Natural killer cell treated with Interleukin-12 subunit alpha and Interleukin-12 subunit beta and Interleukin-15 and Interleukin-18, amount 100 ng/mL, for 72 hours (primary cell): ENCODE measurements at regions not wholly inside any gene's neighbourhood (a gene's known extent, or its start where the extent isn't known, plus 50 kb on each side); places are given as distances from the start of the nearest gene placed in this dataset.

ENCODE experiments used
- ATAC-seq, 2 donors: fragments of 150-1000 bp; cut with Tn5 transposase in 1 of 2; sonication (Bioruptor Pico), chemical (Tn5 transposase) in 1 of 2; 2 replicates each; pipeline ENCODE4 v1.10.0; 2021
- DNase-seq: peaks from one replicate; pipeline ENCODE4 v3.0.0; 2022; ENCODE audit warnings: low spot score
- H3K27ac Mint-ChIP-seq, 2 donors: 1 replicate in 1 of 2; 2 replicates in 1 of 2; pipeline ENCODE4 v1.8.0; 2022; ENCODE audit warnings: mixed read lengths in 2 of 2, mild to moderate bottlenecking in 1 of 2, moderate library complexity in 1 of 2
- H3K27me3 Mint-ChIP-seq, 2 donors: 1 replicate in 1 of 2; 2 replicates in 1 of 2; pipeline ENCODE4 v1.8.0; 2022; ENCODE audit warnings: mixed read lengths in 2 of 2
- H3K36me3 Mint-ChIP-seq: one replicate; pipeline ENCODE4 v1.8.0; 2022; ENCODE audit warnings: mixed read lengths
- H3K4me1 Mint-ChIP-seq, 2 donors: 1 replicate in 1 of 2; 2 replicates in 1 of 2; pipeline ENCODE4 v1.8.0; 2022; ENCODE audit warnings: low read depth in 2 of 2, mixed read lengths in 2 of 2, mild to moderate bottlenecking in 1 of 2
- H3K4me3 Mint-ChIP-seq: one replicate; pipeline ENCODE4 v1.8.0; 2022; ENCODE audit warnings: mixed read lengths
- H3K9me3 Mint-ChIP-seq: 2 replicates; pipeline ENCODE4 v1.8.0; 2022; ENCODE audit warnings: mixed read lengths

DNA sequence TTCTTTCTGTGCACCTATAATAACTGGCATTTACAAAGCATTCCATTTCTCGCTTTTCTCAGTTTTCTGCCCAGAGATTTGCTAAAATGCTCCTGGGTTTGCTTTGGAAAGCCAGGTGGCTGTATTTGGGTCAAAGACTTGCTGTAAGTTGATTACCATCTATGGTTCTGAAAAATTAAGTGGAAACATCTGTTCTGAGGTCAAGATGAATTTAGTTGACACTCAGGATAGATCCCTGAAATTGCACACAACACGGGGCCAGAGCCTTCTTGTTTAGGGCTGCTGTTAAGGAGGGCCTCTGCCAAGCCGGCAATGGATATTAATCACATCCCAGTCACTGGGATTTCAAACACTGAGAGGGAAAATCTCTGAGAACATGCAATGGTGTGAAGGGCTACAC, 111.6 kb upstream of the GLI3 start:
- H3K36me3 Mint-ChIP-seq, result no peaks in the 10 kb centered on the region
- DNase-seq (no peak), ATAC-seq (no peak)
- H3K4me1 Mint-ChIP-seq, result no peaks in the 10 kb centered on the region
- H3K9me3 Mint-ChIP-seq, result no peaks in the 10 kb centered on the region
- H3K4me3 Mint-ChIP-seq, result no peak overlapping the region
- H3K27ac Mint-ChIP-seq, result no peak overlapping the region
- H3K27me3 Mint-ChIP-seq, result peaks cover 0 to 10% of the 10 kb centered on the region in 2 donors

GRCh38 chr7:42348071-42348470, 111.1 kb upstream of the GLI3 start:
- Mint-ChIP-seq H3K36me3 (no peaks in the 10 kb centered on the region), H3K27me3 (peaks cover 0 to 10% of the 10 kb centered on the region in 2 donors), H3K4me3 (no peak overlapping the region), H3K9me3 (no peaks in the 10 kb centered on the region), H3K27ac (no peak overlapping the region), H3K4me1 (no peaks in the 10 kb centered on the region)
- ATAC-seq, result no peak
- no peak for DNase-seq

GRCh38 chr7:42347616-42348015, 110.6 kb upstream of the GLI3 start:
- DNase-seq, result no peak
- H3K4me3 Mint-ChIP-seq, result no peak overlapping the region
- H3K27me3 Mint-ChIP-seq, result peaks cover 0 to 8% of the 10 kb centered on the region in 2 donors
- no peaks in the 10 kb centered on the region for H3K4me1 Mint-ChIP-seq
- ATAC-seq, result no peak
- no peaks in the 10 kb centered on the region for H3K36me3 Mint-ChIP-seq
- no peaks in the 10 kb centered on the region for H3K9me3 Mint-ChIP-seq
- H3K27ac Mint-ChIP-seq, result no peak overlapping the region

DNA sequence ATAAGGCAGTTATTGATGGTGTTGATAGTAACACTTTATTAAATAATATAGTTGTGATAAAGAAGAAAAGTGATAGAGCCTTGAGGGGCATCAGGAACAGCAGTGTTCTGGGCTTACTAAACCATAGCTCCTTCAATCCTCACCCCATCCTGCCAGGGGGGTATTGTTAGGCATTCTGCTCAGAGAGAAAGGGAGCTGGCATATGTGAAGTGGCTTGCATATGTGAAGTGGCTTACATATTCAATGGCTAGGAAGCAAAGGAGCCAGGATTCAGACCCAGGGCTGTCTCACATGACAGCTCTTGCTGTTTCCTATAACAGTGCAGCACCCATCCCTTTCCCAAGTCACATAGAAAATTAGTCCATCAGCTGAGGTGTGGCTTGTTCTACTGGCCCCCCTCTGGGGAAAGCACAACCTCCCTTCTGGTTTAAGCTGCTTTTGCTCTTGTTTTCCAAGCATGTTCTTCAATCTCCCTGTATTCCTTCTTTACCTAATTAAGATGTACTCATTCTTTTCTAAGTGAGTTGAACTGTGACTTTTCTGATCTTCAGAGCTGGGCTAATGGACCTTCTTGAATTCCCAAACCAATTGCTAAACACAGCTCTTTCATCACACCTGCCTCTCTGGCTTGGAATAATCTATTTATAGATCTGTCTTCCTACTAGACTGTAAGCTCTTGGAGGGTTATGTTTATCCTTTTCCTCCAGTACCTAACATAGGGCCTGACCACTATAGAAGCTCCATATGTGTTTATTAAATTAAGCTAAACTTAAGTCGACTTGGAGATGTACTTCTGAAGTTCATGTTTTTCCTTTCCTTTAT, 108.7 kb upstream of the GLI3 start:
- H3K36me3 Mint-ChIP-seq, result no peaks in the 10 kb centered on the region
- H3K4me3 Mint-ChIP-seq, result no peak overlapping the region
- no peak for DNase-seq
- no peaks in the 10 kb centered on the region for H3K9me3 Mint-ChIP-seq
- no peak overlapping the region for H3K27ac Mint-ChIP-seq
- H3K27me3 Mint-ChIP-seq, result peaks cover 0 to 7% of the 10 kb centered on the region in 2 donors
- H3K4me1 Mint-ChIP-seq, result no peaks in the 10 kb centered on the region
- no peak for ATAC-seq

- no peaks in the 10 kb centered on the region for H3K4me1 Mint-ChIP-seq
Measured at GRCh38 chr7:42344198-42344755, 107.3 kb upstream of the GLI3 start.

GRCh38 chr7:42342381-42342780, 105.4 kb upstream of the GLI3 start:
- Mint-ChIP-seq H3K27me3 (peaks cover 0 to 7% of the 10 kb centered on the region in 2 donors), H3K4me1 (no peaks in the 10 kb centered on the region), H3K4me3 (no peak overlapping the region), H3K36me3 (no peaks in the 10 kb centered on the region), H3K9me3 (no peaks in the 10 kb centered on the region), H3K27ac (no peak overlapping the region)
- ATAC-seq, result no peak
- no peak for DNase-seq

More at GRCh38 chr7:42344198-42344755, 107.3 kb upstream of the GLI3 start:
- ATAC-seq (no peak), DNase-seq (no peak)
- no peak overlapping the region for H3K27ac Mint-ChIP-seq
- peaks cover 0 to 7% of the 10 kb centered on the region in 2 donors for H3K27me3 Mint-ChIP-seq
- no peaks in the 10 kb centered on the region for H3K9me3 Mint-ChIP-seq
- no peaks in the 10 kb centered on the region for H3K36me3 Mint-ChIP-seq
- H3K4me3 Mint-ChIP-seq, result no peak overlapping the region

DNA sequence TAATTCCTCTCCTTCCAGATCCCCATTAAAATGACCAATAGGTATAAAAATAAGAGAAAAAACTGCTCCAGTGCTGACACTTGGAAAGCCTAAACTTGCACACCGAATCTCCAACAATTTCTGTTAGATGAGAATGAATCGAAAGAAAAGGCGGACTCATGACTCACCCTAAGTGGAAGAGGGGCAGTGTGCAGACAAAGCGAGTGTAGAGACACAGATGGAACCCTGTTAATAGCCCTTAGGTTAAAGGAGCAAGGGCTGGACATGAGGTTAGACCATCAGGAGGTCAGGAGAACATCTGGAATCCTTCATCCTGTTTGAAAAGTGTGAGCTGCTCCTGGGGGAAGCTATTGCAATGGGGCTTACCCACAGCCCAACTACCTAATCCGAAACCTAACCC, 103.4 kb upstream of the GLI3 start:
- H3K36me3 Mint-ChIP-seq, result no peaks in the 10 kb centered on the region
- H3K4me3 Mint-ChIP-seq, result no peak overlapping the region
- no peaks in the 10 kb centered on the region for H3K4me1 Mint-ChIP-seq
- H3K27ac Mint-ChIP-seq, result no peak overlapping the region
- DNase-seq (no peak), ATAC-seq (no peak)
- peaks cover 0 to 5% of the 10 kb centered on the region in 2 donors for H3K27me3 Mint-ChIP-seq
- H3K9me3 Mint-ChIP-seq, result no peaks in the 10 kb centered on the region

GRCh38 chr7:42338916-42339540, 102.0 kb upstream of the GLI3 start:
- Mint-ChIP-seq H3K27me3 (peaks cover 0 to 5% of the 10 kb centered on the region in 2 donors), H3K4me3 (no peak overlapping the region), H3K9me3 (no peaks in the 10 kb centered on the region), H3K4me1 (no peaks in the 10 kb centered on the region), H3K27ac (no peak overlapping the region), H3K36me3 (no peaks in the 10 kb centered on the region)
- DNase-seq (no peak), ATAC-seq (no peak)

DNA sequence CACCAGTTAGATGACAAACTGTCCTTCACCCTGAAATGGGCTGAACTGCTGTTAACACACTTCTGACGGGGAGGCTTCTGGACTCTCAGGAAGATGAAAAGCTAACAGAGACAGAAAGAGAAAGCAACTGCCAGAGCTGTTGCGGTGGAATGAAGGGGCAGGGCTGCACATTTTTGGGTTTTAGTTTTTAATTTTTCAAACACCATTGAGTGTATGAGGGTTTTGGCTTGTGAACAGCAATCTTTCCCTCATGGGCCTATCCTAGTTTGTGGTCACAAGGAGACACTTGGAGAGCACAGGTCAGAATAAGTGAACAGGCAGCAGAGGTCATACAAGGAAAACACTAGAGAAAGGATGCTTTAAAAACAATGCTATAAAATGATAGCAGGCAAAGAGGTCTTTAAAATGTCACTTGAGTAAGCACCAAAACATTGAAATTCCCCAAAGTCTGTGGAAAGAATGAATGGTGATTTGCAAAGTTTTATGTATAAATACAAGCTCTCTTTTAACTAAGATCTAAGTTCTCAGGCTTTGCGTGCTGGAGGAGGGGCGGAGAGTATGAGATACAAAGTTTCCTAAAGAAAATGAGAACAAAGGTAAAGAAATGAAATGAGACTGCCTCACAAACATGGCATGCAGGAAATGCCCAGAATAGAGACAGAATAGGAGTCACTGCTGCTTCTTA, 101.4 kb upstream of the GLI3 start:
- H3K27ac Mint-ChIP-seq, result no peak overlapping the region
- H3K9me3 Mint-ChIP-seq, result no peaks in the 10 kb centered on the region
- ATAC-seq (no peak), DNase-seq (no peak)
- no peak overlapping the region for H3K4me3 Mint-ChIP-seq
- peaks cover 0 to 5% of the 10 kb centered on the region in 2 donors for H3K27me3 Mint-ChIP-seq
- H3K4me1 Mint-ChIP-seq, result no peaks in the 10 kb centered on the region
- H3K36me3 Mint-ChIP-seq, result no peaks in the 10 kb centered on the region

DNA sequence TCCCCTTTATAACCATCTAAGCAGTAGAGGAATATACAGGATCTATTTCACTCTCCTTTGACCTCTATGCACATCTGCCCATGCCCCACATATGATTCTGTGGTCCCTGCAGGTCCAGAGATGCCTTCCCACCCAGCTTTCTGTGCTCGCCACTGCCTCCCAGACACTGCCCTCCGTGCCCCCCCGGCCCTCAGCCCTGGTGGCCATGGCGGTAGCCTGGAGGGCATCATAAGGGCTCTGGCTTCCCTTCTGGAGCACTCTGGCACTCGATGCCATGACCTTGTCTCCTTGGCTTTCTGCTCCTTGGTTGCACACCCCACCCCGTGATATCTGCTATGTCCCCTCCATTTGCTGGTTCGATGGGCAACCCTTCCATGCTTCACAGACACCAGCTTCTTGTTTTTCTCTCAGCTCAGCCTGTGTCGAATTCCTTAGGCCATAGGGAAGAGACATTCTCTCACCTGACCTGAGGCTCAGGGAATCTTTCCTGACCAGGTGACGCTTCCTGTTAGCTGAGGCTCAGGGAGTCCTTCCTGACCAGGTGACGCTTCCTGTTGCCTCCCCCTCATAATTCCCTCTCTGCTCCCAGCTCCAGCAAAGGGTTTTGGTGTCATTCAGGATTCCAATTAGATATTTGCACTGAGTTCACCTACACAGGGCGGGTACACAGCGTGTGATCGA, 100.4 kb upstream of the GLI3 start:
- DNase-seq (no peak), ATAC-seq (no peak)
- H3K27me3 Mint-ChIP-seq, result peaks cover 0 to 5% of the 10 kb centered on the region in 2 donors
- H3K36me3 Mint-ChIP-seq, result peaks cover 4% of the 10 kb centered on the region
- no peaks in the 10 kb centered on the region for H3K4me1 Mint-ChIP-seq
- no peak overlapping the region for H3K4me3 Mint-ChIP-seq
- H3K9me3 Mint-ChIP-seq, result peaks cover 5% of the 10 kb centered on the region
- H3K27ac Mint-ChIP-seq, result no peak overlapping the region

DNA sequence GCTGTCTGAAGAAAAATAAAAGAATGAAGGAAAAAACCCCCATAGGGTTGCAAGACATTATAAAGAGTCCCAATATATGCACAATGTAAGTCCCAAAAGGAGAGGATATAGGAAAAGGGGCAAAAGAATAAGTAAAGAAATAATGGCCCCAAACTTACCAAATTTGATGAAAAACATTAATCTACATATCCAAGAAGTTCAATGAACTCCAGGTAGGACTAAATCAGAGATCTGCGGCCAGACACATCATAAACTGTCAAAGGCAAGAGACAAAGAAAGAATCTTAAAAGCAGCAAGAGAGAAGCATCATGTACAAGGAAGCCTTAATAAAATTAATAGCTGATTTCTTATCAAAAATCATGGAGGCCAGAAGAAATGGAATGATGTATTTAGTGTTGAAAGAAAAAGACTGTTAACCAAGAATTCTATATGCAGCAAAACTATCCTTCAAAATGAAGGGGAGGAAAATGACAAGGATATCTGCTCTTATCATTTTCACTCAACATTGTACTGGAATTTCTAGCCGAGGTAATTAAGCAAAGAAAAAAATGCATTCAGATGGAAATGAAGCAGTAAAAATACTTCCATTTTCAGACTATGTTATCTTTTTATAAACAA, 95.7 kb upstream of the GLI3 start:
- Mint-ChIP-seq H3K4me1 (no peaks in the 10 kb centered on the region), H3K36me3 (peaks cover 10% of the 10 kb centered on the region), H3K9me3 (peaks cover 9% of the 10 kb centered on the region), H3K4me3 (no peak overlapping the region), H3K27me3 (no peaks in the 10 kb centered on the region), H3K27ac (no peak overlapping the region)
- DNase-seq (no peak), ATAC-seq (no peak)

GRCh38 chr7:42319631-42320030, 82.6 kb upstream of the GLI3 start:
- Mint-ChIP-seq H3K36me3 (no peaks in the 10 kb centered on the region), H3K27ac (no peak overlapping the region), H3K4me3 (no peak overlapping the region), H3K4me1 (no peaks in the 10 kb centered on the region), H3K9me3 (no peaks in the 10 kb centered on the region), H3K27me3 (peaks cover 5 to 12% of the 10 kb centered on the region in 2 donors)
- DNase-seq (no peak), ATAC-seq (no peak)

DNA sequence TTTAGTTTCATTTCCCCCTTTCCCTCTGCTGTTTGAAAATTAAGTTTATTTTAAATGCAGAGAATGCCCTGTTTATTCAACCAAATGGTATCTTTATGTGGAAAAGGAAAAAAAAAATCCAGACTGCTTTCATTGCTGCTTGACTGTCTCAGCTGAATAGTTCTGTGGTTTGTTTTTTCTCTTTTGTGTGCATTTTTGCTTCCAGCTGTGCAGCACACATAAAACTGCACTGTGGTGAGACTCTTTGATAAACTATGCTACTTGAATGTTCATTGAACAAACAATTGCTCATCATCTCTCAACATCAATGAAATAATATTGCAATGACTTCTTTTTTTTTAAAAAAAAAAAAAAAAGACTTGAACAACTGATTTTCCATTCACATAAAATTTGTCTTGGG, 78.6 kb upstream of the GLI3 start:
- DNase-seq (no peak), ATAC-seq (no peak)
- Mint-ChIP-seq H3K4me1 (no peaks in the 10 kb centered on the region), H3K4me3 (no peak overlapping the region), H3K36me3 (no peaks in the 10 kb centered on the region), H3K27me3 (peaks cover 11 to 13% of the 10 kb centered on the region in 2 donors), H3K9me3 (no peaks in the 10 kb centered on the region), H3K27ac (no peak overlapping the region)
